ENCODE measurements at regions not wholly inside any gene's neighbourhood (a gene's known extent, or its start where the extent isn't known, plus 50 kb on each side); places are given as distances from the start of the nearest gene placed in this dataset.
"Not testable (repeated sequence)": the region's sequence is repeated elsewhere in the genome, so short reads cannot be mapped to it uniquely, and the experiment has no call there.

DNA sequence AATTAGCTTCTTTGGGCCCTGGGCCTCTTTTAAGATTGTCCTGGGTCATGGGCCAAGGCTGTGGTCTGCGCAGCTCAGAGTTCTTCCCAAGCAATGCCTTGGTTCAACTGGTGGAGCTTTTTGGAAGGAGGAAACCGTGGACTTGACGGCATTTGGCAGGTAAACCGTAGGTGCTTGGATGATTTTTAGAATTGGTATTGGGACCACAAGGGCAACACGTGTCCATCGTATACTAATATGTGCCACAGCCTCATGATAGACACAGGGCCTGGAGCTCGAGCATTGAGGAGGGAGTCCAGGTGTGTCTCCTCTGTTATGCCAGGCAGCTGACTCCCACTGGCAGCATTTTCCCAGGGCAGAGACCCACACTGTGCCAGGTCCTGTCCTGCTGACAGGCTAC, 120.9 kb upstream of the PITX1 start:
- WGBS, 2 experiments (ENCODE audit: insufficient coverage in 2 of 2), result 91 to 93% methylated on average over 7 of the region's 7 CpGs
- no peak overlapping the region for H3K4me3 ChIP-seq (ENCODE audit: extremely low read depth, insufficient read depth, low read length, poor library complexity, severe bottlenecking)
- peaks cover 6% of the 10 kb centered on the region for H3K4me1 ChIP-seq (ENCODE audit: control insufficient read depth, insufficient read depth, low read length, poor library complexity, severe bottlenecking)

DNA sequence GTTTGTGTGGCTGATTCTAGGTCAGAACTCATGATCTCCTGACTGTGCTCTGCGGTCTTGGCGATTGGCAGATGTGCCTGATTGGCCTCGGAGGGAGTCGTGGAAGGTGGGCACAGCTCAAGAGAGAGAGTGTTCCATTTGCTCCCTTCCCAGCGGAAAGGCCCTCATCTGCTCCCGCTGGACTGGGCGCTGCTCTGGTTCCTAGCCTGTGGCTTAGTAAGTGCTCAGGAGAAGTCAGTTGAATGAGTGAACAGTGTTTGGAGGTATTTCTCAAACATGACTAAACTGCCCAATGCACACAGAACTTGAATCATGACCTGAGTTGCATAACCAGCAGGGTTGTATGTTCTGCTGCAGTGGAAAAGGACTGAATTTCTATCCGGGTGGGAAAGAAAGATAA, 120.2 kb upstream of the PITX1 start:
- Histone ChIP-seq H3K4me3 (ENCODE audit: extremely low read depth, insufficient read depth, low read length, poor library complexity, severe bottlenecking) (no peak overlapping the region), H3K4me1 (ENCODE audit: control insufficient read depth, insufficient read depth, low read length, poor library complexity, severe bottlenecking) (peaks cover 3% of the 10 kb centered on the region), H3K27ac (ENCODE audit: low read depth, low read length, severe bottlenecking) (no peak overlapping the region), H3K36me3 (ENCODE audit: control insufficient read depth, insufficient read depth, low read length) (no peaks in the 10 kb centered on the region), H3K9me3 (ENCODE audit: control insufficient read depth, low read length) (peaks cover 8% of the 10 kb centered on the region)
- WGBS, 2 experiments (ENCODE audit: insufficient coverage in 2 of 2), result 81 to 97% methylated on average over 6 to 7 of the region's 8 CpGs

More for the DNA sequence above, 120.9 kb upstream of the PITX1 start:
- H3K36me3 ChIP-seq (ENCODE audit: control insufficient read depth, insufficient read depth, low read length), result no peaks in the 10 kb centered on the region
- H3K27ac ChIP-seq (ENCODE audit: low read depth, low read length, severe bottlenecking), result no peak overlapping the region
- H3K9me3 ChIP-seq (ENCODE audit: control insufficient read depth, low read length), result peaks cover 16% of the 10 kb centered on the region

DNA sequence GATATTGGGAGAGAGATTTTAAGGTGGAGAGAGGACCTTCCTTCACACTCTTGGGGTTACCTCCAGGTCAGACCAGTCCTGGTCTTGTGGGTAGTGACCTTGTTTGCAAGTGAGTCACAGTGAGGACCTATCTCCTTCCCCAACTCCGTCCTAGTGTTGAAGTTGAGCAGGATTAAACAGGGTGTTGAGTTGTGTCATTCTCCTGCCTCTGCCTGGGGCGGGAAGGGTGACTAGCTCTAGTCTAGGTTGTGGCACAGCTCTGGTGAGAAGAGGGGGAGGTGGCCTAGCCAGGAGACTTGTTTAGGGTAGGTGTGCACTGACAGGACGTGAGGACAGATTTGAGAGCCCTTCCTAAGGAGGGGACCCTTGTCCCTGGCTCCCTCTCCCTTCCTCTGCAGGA, 119.6 kb upstream of the PITX1 start:
- Histone ChIP-seq H3K4me3 (ENCODE audit: extremely low read depth, insufficient read depth, low read length, poor library complexity, severe bottlenecking) (no peak overlapping the region), H3K27ac (ENCODE audit: low read depth, low read length, severe bottlenecking) (no peak overlapping the region), H3K4me1 (ENCODE audit: control insufficient read depth, insufficient read depth, low read length, poor library complexity, severe bottlenecking) (peaks cover 3% of the 10 kb centered on the region), H3K36me3 (ENCODE audit: control insufficient read depth, insufficient read depth, low read length) (no peaks in the 10 kb centered on the region), H3K9me3 (ENCODE audit: control insufficient read depth, low read length) (peaks cover 3% of the 10 kb centered on the region)
- WGBS, 2 experiments (ENCODE audit: insufficient coverage in 2 of 2), result 93 to 100% methylated on average over 1 to 2 of the region's 3 CpGs

DNA sequence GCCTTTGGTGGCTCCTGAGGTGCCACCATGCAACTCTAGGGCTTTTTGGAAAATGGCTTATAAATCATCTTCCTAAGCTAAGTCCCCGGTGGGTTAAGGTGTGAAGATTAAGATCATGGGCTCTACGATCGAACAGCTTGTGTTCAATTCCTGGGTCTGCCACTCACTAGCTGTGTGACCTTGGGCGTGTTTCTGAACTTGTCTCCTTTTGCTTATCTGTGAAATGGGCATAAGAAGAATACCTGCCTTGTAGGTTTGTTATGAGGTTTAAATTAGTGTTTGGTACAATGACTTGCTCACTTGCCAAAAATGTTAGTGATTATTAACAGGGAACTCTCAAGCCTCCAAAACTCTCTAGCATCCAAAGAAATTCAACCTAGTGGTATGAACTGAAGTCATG, 119.2 kb upstream of the PITX1 start:
- 60 to 85% methylated on average over 3 to 4 of the region's 4 CpGs for WGBS, 2 experiments (ENCODE audit: insufficient coverage in 2 of 2)
- Histone ChIP-seq H3K27ac (ENCODE audit: low read depth, low read length, severe bottlenecking) (no peak overlapping the region), H3K9me3 (ENCODE audit: control insufficient read depth, low read length) (no peaks in the 10 kb centered on the region), H3K4me1 (ENCODE audit: control insufficient read depth, insufficient read depth, low read length, poor library complexity, severe bottlenecking) (peaks cover 3% of the 10 kb centered on the region), H3K4me3 (ENCODE audit: extremely low read depth, insufficient read depth, low read length, poor library complexity, severe bottlenecking) (no peak overlapping the region), H3K36me3 (ENCODE audit: control insufficient read depth, insufficient read depth, low read length) (no peaks in the 10 kb centered on the region)

DNA sequence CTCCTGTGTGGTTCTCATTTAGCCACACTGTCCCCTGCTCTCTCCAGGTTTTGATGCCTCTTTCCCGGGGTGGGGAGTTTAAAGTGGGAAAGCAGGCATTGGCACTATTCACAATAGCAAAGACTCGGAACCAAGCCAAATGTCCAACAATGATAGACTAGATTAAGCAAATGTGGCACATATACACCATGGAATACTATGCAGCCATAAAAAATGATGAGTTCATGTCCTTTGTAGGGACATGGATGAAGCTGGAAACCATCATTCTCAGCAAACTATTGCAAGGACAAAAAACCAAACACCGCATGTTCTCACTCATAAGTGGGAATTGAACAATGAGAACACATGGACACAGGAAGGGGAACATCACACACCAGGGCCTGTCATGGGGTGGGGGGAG, 117.6 kb upstream of the PITX1 start:
- no CpG with 5 or more reads among the region's 3 CpGs for WGBS, 2 experiments (ENCODE audit: insufficient coverage in 2 of 2)
- not testable (repeated sequence) for H3K9me3 ChIP-seq (ENCODE audit: control insufficient read depth, low read length)

DNA sequence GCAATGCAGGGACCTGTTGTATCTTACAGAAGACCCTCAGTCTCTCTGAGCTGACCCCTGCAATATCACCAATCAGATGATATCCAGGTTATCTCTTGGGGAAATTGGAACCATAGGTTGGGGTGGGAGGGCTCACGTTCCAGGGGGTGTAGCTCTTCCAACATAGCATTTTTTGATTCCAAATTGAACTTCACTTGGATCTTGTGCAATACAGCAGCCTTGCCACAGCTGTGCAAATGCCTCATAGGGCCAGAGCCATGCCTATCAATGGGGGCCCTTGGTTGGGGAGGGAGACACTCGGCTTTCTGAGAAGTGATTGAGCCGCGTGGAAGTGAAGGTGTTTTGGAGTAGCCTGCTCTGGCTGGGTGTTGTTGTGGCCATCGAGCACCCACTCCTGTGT, 117.2 kb upstream of the PITX1 start:
- Histone ChIP-seq H3K27ac (ENCODE audit: low read depth, low read length, severe bottlenecking) (no peak overlapping the region), H3K4me3 (ENCODE audit: extremely low read depth, insufficient read depth, low read length, poor library complexity, severe bottlenecking) (no peak overlapping the region), H3K36me3 (ENCODE audit: control insufficient read depth, insufficient read depth, low read length) (no peaks in the 10 kb centered on the region), H3K9me3 (ENCODE audit: control insufficient read depth, low read length) (peaks cover 4% of the 10 kb centered on the region), H3K4me1 (ENCODE audit: control insufficient read depth, insufficient read depth, low read length, poor library complexity, severe bottlenecking) (peaks cover 3% of the 10 kb centered on the region)
- WGBS, 2 experiments (ENCODE audit: insufficient coverage in 2 of 2), result 80 to 100% methylated on average over 1 to 3 of the region's 5 CpGs

More for the DNA sequence above, 117.6 kb upstream of the PITX1 start:
- not testable (repeated sequence) for H3K4me1 ChIP-seq (ENCODE audit: control insufficient read depth, insufficient read depth, low read length, poor library complexity, severe bottlenecking); H3K36me3 ChIP-seq (ENCODE audit: control insufficient read depth, insufficient read depth, low read length); H3K27ac ChIP-seq (ENCODE audit: low read depth, low read length, severe bottlenecking); H3K4me3 ChIP-seq (ENCODE audit: extremely low read depth, insufficient read depth, low read length, poor library complexity, severe bottlenecking)

DNA sequence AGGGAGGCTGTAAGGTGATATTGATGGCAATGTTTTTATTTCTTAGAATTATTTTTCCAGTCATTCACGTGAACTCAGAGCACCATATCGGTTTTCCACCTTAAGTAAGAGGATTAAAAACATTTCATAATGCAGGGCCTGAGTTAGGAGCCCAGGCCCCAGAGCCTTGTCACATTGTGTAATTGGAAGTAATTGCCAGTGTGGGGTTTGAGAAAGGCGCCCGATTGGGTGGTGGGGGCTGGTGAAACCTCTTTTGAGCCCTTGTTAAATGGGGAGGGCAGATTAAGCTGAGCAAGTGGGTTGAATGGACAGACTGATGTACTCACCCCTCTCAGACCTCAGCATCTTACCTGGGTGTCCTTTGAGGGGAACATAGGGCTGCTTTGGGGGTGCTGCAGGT, 116.7 kb upstream of the PITX1 start:
- Histone ChIP-seq H3K4me3 (ENCODE audit: extremely low read depth, insufficient read depth, low read length, poor library complexity, severe bottlenecking) (no peak overlapping the region), H3K36me3 (ENCODE audit: control insufficient read depth, insufficient read depth, low read length) (no peaks in the 10 kb centered on the region), H3K4me1 (ENCODE audit: control insufficient read depth, insufficient read depth, low read length, poor library complexity, severe bottlenecking) (peaks cover 3% of the 10 kb centered on the region), H3K27ac (ENCODE audit: low read depth, low read length, severe bottlenecking) (no peak overlapping the region), H3K9me3 (ENCODE audit: control insufficient read depth, low read length) (peaks cover 4% of the 10 kb centered on the region)
- WGBS, 2 experiments (ENCODE audit: insufficient coverage in 2 of 2), result 81 to 82% methylated on average over 2 to 4 of the region's 4 CpGs

DNA sequence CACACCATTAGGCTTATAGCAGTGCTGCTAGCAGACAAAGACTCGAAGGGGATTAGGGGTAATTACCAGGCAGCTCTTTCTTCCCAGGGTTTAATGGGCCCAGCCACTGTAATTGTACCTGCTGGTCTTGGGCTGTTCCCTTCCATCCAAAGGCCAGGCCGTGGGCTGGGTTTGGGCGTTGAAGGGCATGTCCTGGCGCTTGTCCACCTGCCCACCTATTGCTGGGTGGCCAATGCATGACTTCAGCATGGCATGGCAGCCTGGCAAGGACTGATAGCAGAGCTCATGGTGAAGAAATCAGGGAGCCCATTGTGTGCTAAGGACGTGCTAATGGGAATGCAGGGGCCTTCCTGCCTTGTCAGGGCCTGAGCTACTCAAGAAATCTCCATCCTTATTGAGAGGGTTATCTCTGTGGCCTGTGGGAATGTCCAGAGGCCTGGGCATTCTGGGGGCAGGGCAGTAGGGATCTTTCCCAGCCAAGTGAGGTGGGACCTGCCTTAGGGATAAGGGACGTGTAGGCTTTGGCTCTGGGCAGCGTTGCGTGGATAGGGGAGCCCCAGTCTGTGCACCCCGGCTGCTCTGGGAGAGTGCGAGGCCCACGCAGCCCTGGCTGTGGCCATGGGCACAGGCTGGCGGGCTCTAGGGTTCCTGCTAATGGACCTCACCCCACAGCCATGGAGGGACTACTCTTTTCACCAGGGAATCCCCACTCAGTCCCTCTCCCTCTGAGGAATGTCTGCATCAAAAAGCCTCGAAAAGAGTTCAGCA, 116.1 kb upstream of the PITX1 start:
- H3K4me3 ChIP-seq (ENCODE audit: extremely low read depth, insufficient read depth, low read length, poor library complexity, severe bottlenecking), result no peak overlapping the region
- peaks cover 3% of the 10 kb centered on the region for H3K4me1 ChIP-seq (ENCODE audit: control insufficient read depth, insufficient read depth, low read length, poor library complexity, severe bottlenecking)
- H3K9me3 ChIP-seq (ENCODE audit: control insufficient read depth, low read length), result peaks cover 4% of the 10 kb centered on the region
- WGBS, 2 experiments (ENCODE audit: insufficient coverage in 2 of 2), result 77 to 78% methylated on average over 9 to 13 of the region's 13 CpGs
- H3K27ac ChIP-seq (ENCODE audit: low read depth, low read length, severe bottlenecking), result no peak overlapping the region
- H3K36me3 ChIP-seq (ENCODE audit: control insufficient read depth, insufficient read depth, low read length), result no peaks in the 10 kb centered on the region

DNA sequence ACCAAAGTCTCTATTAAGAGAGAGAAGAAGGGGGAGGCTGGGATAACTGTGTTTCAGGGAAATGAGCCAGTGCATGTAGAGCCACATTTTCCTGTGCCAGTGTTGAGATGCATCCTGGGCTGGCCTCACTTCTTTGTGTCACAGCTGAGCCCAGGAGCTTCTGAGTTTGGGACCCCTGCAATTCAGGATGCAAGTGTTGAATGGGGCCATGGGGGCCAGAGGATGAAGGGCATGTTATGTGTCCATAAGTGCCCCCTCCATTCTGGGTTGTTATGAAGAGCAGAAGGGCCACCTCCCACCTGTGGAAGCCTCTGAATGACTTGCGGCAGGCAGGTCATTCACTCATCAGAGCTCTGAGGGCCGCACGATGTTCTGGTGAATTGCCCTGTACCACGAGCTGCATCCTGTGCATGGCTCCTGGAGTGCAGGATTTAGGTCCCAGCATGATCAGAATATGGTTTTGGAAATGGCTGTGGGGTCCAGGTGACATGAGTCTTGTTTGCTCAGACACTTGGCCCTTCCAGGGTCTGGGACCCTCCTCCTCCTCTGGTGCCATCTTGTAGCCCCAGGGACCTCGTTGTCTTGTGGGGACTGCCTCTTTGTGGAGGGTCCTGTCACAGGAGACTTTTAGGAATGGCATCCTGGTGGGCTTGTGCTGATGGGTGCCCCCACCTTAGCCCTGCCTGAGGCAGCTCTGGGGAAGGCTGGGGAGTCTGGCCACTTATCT, 115.4 kb upstream of the PITX1 start:
- Histone ChIP-seq H3K9me3 (ENCODE audit: control insufficient read depth, low read length) (peaks cover 4% of the 10 kb centered on the region), H3K36me3 (ENCODE audit: control insufficient read depth, insufficient read depth, low read length) (no peaks in the 10 kb centered on the region), H3K4me1 (ENCODE audit: control insufficient read depth, insufficient read depth, low read length, poor library complexity, severe bottlenecking) (peaks cover 3% of the 10 kb centered on the region), H3K4me3 (ENCODE audit: extremely low read depth, insufficient read depth, low read length, poor library complexity, severe bottlenecking) (no peak overlapping the region), H3K27ac (ENCODE audit: low read depth, low read length, severe bottlenecking) (no peak overlapping the region)
- WGBS, 2 experiments (ENCODE audit: insufficient coverage in 2 of 2), result 79 to 90% methylated on average over 4 of the region's 5 CpGs

DNA sequence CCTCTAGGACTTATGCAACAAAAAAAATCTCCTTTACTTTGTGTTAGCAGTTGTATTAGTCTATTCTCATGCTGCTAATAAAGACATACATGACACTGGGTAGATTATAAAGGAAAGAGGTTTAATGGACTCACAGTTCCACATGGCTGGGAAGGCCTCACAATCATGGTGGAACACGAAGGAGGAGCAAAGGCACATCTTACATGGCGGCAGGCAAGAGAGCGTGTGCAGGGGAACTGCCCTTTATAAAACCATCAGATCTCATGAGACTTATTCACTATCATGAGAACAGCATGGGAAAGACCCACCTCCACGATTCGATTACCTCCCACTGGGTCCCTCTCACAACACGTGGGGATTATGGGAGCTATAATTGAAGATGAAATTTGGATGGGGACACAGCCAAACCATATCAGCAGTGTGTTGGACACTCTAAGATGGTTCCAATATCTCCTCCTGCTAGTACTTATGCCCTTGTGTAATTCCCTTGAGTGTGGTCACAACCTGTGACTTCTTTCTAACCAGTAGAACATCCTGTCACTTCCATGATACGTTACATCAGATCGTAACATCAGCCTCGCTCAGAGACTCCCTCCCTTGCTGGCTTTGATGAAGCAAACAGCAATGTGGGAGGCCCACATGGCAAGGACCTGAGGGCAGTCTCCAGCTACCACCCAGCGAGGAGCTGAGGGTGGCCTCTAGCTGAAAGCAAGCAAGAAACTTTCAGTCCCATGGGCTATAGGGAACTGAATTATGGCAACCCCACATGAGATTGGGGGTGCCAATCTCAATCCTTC, 113.5 kb upstream of the PITX1 start:
- no peaks in the 10 kb centered on the region for H3K36me3 ChIP-seq (ENCODE audit: control insufficient read depth, insufficient read depth, low read length)
- 95 to 100% methylated on average over 4 to 6 of the region's 10 CpGs for WGBS, 2 experiments (ENCODE audit: insufficient coverage in 2 of 2)
- no peak overlapping the region for H3K27ac ChIP-seq (ENCODE audit: low read depth, low read length, severe bottlenecking)
- H3K4me3 ChIP-seq (ENCODE audit: extremely low read depth, insufficient read depth, low read length, poor library complexity, severe bottlenecking), result no peak overlapping the region
- H3K9me3 ChIP-seq (ENCODE audit: control insufficient read depth, low read length), result peaks cover 4% of the 10 kb centered on the region
- H3K4me1 ChIP-seq (ENCODE audit: control insufficient read depth, insufficient read depth, low read length, poor library complexity, severe bottlenecking), result peaks cover 3% of the 10 kb centered on the region
